Breast epithelium (tissue), 4 donors: ENCODE measurements at regions not wholly inside any gene's neighbourhood (a gene's known extent, or its start where the extent isn't known, plus 50 kb on each side); places are given as distances from the start of the nearest gene placed in this dataset.
"Not testable (repeated sequence)": the region's sequence is repeated elsewhere in the genome, so short reads cannot be mapped to it uniquely, and the experiment has no call there.

Source experiments
- DNase-seq, 2 donors: peaks; one replicate each; pipeline ENCODE4 v3.0.0-alpha.2; 2019; ENCODE audit warnings: low spot score in 2 of 2
- H3K27ac ChIP-seq, 2 donors: fragments of 200-600 bp; sonication (generic) in 1 of 2; one replicate each; pipeline ENCODE4 v1.5.1; 2016 to 2019; ENCODE audit warnings: mild to moderate bottlenecking in 1 of 2
- H3K27me3 ChIP-seq, 2 donors: fragments of 200-600 bp; sonication (generic) in 1 of 2; one replicate each; pipeline versions ENCODE4 v1.5.1 to v1.6.0; 2017 to 2019; ENCODE audit warnings: control low read depth in 1 of 2, mild to moderate bottlenecking in 1 of 2
- H3K36me3 ChIP-seq: fragments of 200-600 bp; one replicate; pipeline ENCODE4 v1.5.1; 2019
- H3K4me1 ChIP-seq, 2 donors: fragments of 200-600 bp; sonication (generic); one replicate each; pipeline ENCODE4 v1.5.1; 2016 to 2019; ENCODE audit warnings: control low read depth in 1 of 2
- H3K4me3 ChIP-seq, 3 donors: fragments of 200-600 bp; sonication (generic); 1 replicate in 2 of 3; 2 replicates in 1 of 3; pipeline ENCODE4 v1.5.1; 2016 to 2019; ENCODE audit warnings: mild to moderate bottlenecking in 3 of 3, moderate library complexity in 2 of 3
- H3K9me3 ChIP-seq, 2 donors: fragments of 200-600 bp; sonication (generic) in 1 of 2; one replicate each; pipeline ENCODE4 v1.5.1; 2016 to 2019; ENCODE audit warnings: control low read depth in 1 of 2
- CTCF ChIP-seq, 3 donors: fragments of 450-650 bp; IDR thresholded peaks; one replicate each; pipeline ENCODE4 v1.5.1; 2016 to 2017; ENCODE audit warnings: antibody characterized with exemption in 3 of 3, mild to moderate bottlenecking in 3 of 3, moderate library complexity in 3 of 3
- POLR2A ChIP-seq: fragments of 450-650 bp; IDR thresholded peaks from one replicate; pipeline ENCODE4 v1.6.1; 2016; ENCODE audit warnings: antibody characterized with exemption, mild to moderate bottlenecking, moderate library complexity
- POLR2AphosphoS5 ChIP-seq, 3 donors: sonication (generic); formaldehyde crosslinking; IDR thresholded peaks; one replicate each; pipeline ENCODE4 v1.6.1; 2017; ENCODE audit warnings: antibody characterized with exemption in 3 of 3
- intact Hi-C: fragments of 100-400 bp; cut with DNase I; formaldehyde crosslinking; loops from one replicate; pipeline ENCODE4 v1.15.1; 2023; ENCODE audit warnings: low total_unique reads

GRCh38 chr7:81865754-81866153 lies 95.9 kb upstream of the HGF start:
- intact Hi-C loops: loop anchor here (2.0 kb wide), 1 partner anchor 13 kb away; no protein-coding TSS in a partner anchor

DNA sequence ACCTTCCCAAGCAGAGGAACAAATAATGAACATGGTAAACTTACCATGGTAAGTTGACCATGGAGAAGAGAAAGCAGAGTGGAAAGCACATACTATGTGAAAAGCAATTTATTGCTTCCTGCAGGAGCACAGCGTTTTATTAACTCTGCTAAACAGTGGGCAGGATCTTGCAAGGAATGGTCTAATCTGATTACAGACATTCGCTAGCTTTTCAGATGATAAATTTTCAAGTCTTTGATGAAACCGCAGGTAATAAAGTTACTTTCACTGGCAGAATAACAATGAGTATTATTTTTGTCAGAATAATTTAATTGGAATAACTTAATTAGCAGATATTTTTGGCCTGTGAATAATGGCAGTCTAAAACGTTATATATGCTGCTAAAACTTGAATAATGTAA lies 89.6 kb upstream of the HGF start:
- H3K4me1 ChIP-seq: no peaks in the 10 kb centered on the region
- no peaks in the 10 kb centered on the region for H3K36me3 ChIP-seq
- H3K9me3 ChIP-seq: no peaks in the 10 kb centered on the region
- H3K4me3 ChIP-seq: no peak overlapping the region
- no peaks in the 10 kb centered on the region for H3K27me3 ChIP-seq
- TF ChIP-seq POLR2AphosphoS5 (IDR thresholded peaks at IDR 0.05) (no peak), CTCF (IDR thresholded peaks at IDR 0.05) (no peak), POLR2A (no peak)
- intact Hi-C loops: no loop called here
- no peak for DNase-seq
- no peak overlapping the region for H3K27ac ChIP-seq

More at GRCh38 chr7:81865754-81866153, 95.9 kb upstream of the HGF start:
- H3K4me1 ChIP-seq: no peaks in the 10 kb centered on the region
- no peak for DNase-seq
- no peak overlapping the region for H3K4me3 ChIP-seq
- no peaks in the 10 kb centered on the region for H3K9me3 ChIP-seq
- H3K36me3 ChIP-seq: peaks cover 3% of the 10 kb centered on the region
- H3K27me3 ChIP-seq: no peaks in the 10 kb centered on the region
- TF ChIP-seq CTCF (IDR thresholded peaks at IDR 0.05): no peak
- H3K27ac ChIP-seq: no peak overlapping the region

- intact Hi-C loops, H3K9me3 ChIP-seq, H3K4me3 ChIP-seq, DNase-seq, H3K27me3 ChIP-seq, H3K27ac ChIP-seq, H3K4me1 ChIP-seq, H3K36me3 ChIP-seq: not testable (repeated sequence)
Observed at GRCh38 chr7:81858820-81859219, 89.0 kb upstream of the HGF start.

DNA sequence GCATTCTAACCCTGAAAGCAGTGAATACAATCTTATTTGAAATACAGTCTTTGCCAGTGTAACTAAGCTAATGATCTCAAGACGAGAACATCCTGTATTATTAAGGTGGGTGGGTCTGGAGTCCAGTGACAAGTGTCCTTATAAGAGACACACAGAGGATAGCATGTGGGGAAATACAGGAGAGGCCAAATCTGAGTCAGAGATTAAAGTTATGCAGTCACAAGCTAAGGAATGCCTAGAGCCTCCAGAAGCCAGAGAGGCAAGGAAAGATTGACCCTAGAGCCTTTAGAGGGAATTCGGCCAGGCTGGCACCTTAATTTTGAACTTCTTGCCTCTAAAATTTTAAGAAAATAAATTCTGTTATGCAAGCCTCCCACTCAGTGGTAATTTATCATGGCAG lies 87.5 kb upstream of the HGF start:
- H3K4me1 ChIP-seq: no peaks in the 10 kb centered on the region
- intact Hi-C loops: no loop called here

DNA sequence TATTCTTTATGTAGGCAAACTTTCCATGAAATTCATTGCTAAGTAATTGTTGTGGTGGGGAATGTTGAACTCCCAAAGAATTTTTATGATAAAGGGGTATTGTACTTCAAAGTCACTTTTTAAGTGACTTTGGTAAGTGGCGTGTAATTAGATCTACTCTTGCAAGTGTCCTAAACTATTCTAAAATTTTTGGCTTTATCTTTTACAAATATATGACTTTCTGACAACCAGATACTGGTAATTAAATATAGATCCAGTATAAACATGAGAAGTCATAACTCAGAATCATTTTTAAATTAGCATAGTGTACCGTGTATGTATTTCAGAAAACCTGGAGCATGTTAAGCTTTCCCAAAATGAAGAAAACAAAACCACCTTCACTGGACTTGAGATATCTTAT lies 84.7 kb upstream of the HGF start:
- DNase-seq: no peak
- Histone ChIP-seq H3K9me3 (no peaks in the 10 kb centered on the region), H3K27ac (no peak overlapping the region), H3K27me3 (no peaks in the 10 kb centered on the region), H3K4me3 (no peak overlapping the region), H3K4me1 (no peaks in the 10 kb centered on the region), H3K36me3 (no peaks in the 10 kb centered on the region)
- intact Hi-C loops: no loop called here
- no peak for TF ChIP-seq POLR2A
- TF ChIP-seq CTCF (IDR thresholded peaks at IDR 0.05): no peak
- no peak for TF ChIP-seq POLR2AphosphoS5 (IDR thresholded peaks at IDR 0.05)

More for the DNA sequence above, 87.5 kb upstream of the HGF start:
- H3K9me3 ChIP-seq: no peaks in the 10 kb centered on the region
- H3K27ac ChIP-seq: no peak overlapping the region
- no peak for DNase-seq
- TF ChIP-seq POLR2AphosphoS5 (IDR thresholded peaks at IDR 0.05) (no peak), POLR2A (no peak), CTCF (IDR thresholded peaks at IDR 0.05) (no peak)
- H3K36me3 ChIP-seq: no peaks in the 10 kb centered on the region
- no peaks in the 10 kb centered on the region for H3K27me3 ChIP-seq
- H3K4me3 ChIP-seq: no peak overlapping the region

DNA sequence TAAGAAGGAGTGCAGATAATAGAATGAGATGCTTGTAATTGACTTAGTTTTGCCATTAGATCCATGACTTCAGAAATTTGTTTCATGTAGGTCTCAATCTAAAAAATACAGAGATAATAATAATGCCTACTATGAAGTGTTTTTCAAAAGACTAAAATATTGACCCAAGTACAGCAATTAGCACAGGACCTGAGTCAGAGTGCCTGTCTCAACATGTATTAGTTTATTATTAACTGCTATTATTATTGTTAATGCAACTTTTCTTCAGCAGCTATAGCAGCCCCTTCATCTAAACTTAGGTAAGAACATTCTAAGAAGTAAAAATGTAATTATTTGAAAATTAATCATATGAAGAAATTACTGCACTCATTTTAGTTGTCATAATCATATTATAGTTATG lies 82.9 kb upstream of the HGF start:
- TF ChIP-seq CTCF (IDR thresholded peaks at IDR 0.05) (no peak), POLR2AphosphoS5 (IDR thresholded peaks at IDR 0.05) (no peak), POLR2A (no peak)
- no peaks in the 10 kb centered on the region for H3K4me1 ChIP-seq
- no peaks in the 10 kb centered on the region for H3K36me3 ChIP-seq
- no peaks in the 10 kb centered on the region for H3K9me3 ChIP-seq
- H3K27ac ChIP-seq: no peak overlapping the region
- DNase-seq: no peak
- intact Hi-C loops: loop anchor here (2.0 kb wide), 1 partner anchor 14 kb away; no protein-coding TSS in a partner anchor
- no peak overlapping the region for H3K4me3 ChIP-seq
- no peaks in the 10 kb centered on the region for H3K27me3 ChIP-seq
